HCT116 (cell line): ENCODE measurements at regions not wholly inside any gene's neighbourhood (a gene's known extent, or its start where the extent isn't known, plus 50 kb on each side); places are given as distances from the start of the nearest gene placed in this dataset.

ENCODE experiments used
- ATAC-seq: fragments of 200-7000 bp; cut with Tn5 transposase; 2 replicates; pipeline ENCODE4 v1.9.1; 2020; ENCODE audit warnings: mild to moderate bottlenecking, moderate library complexity
- BruUV-seq: library from RNA; stranded (reverse); fragments of 400-500 nt; replicated peaks from 2 replicates; lab custom pipeline; 2021; lab: Mats Ljungman, UMichigan
- CTCF ChIA-PET: fragments of 300-600 bp; sonication (Branson Sonifier 250); formaldehyde crosslinking; loops from one replicate; lab custom pipeline; 2021; ENCODE audit warnings: antibody characterized with exemption; lab: Charles Lee
- POLR2A ChIA-PET: fragments of 300-600, 350-600 bp; sonication (Branson Sonifier 250); formaldehyde crosslinking; loops from one replicate; lab custom pipeline; 2021; ENCODE audit warnings: antibody characterized with exemption; lab: Charles Lee
- RAD21 ChIA-PET, 2 experiments: fragments of 300-600 bp; sonication (Branson Sonifier 250); formaldehyde crosslinking; loops; one replicate each; lab custom pipeline; 2023; ENCODE audit warnings: low total read pairs in 2 of 2; ENCODE audit not compliant: uncharacterized antibody in 2 of 2, unreplicated experiment in 2 of 2, low non-redundant PET in 1 of 2; lab: Charles Lee
- DNase-seq: peaks from one replicate; pipeline ENCODE4 v3.0.0-alpha.2; 2010; ENCODE audit warnings: low read depth, low spot score
- H2AFZ ChIP-seq: fragments of 200-600 bp; shearing (Covaris generic), sonication (generic); 2 replicates; pipeline ENCODE4 v1.6.1; 2017; ENCODE audit warnings: low read depth, mixed run types, mixed read lengths, antibody characterized with exemption, low read length; ENCODE audit not compliant: poor library complexity, severe bottlenecking
- H3K27ac ChIP-seq: 2 replicates; pipeline ENCODE4 v1.5.1; 2012; ENCODE audit warnings: low read depth, low read length
- H3K27me3 ChIP-seq: fragments of 200-600 bp; sonication (generic); 2 replicates; pipeline ENCODE4 v1.6.1; 2016; ENCODE audit warnings: mixed run types, low read length, mixed read lengths; ENCODE audit not compliant: insufficient read depth
- H3K36me3 ChIP-seq, 2 experiments: fragments of 200-500 bp in 1 of 2; fragments of 200-600 bp in 1 of 2; sonication (Bioruptor generic) in 1 of 2; sonication (generic) in 1 of 2; 2 replicates each; pipeline versions ENCODE4 v1.5.1 to v1.6.1; 2014 to 2016; ENCODE audit warnings: low read length in 2 of 2, inconsistent platforms in 1 of 2, mixed read lengths in 1 of 2, mixed run types in 1 of 2; ENCODE audit not compliant: insufficient read depth in 2 of 2, control insufficient read depth in 1 of 2
- H3K4me1 ChIP-seq, 2 experiments: fragments of 200-600 bp in 1 of 2; sonication (generic) in 1 of 2; 2 replicates each; pipeline versions ENCODE4 v1.5.1 to v1.6.1; 2012 to 2017; ENCODE audit warnings: low read length in 2 of 2, inconsistent platforms in 1 of 2, mild to moderate bottlenecking in 1 of 2, mixed read lengths in 1 of 2, mixed run types in 1 of 2, moderate library complexity in 1 of 2; ENCODE audit not compliant: insufficient read depth in 2 of 2, control insufficient read depth in 1 of 2
- H3K4me2 ChIP-seq: fragments of 200-600 bp; sonication (generic); 2 replicates; pipeline ENCODE4 v1.6.1; 2017; ENCODE audit warnings: mixed run types, low read length, mixed read lengths
- H3K4me3 ChIP-seq, 2 experiments: fragments of 200-600 bp in 1 of 2; sonication (generic) in 1 of 2; replicated peaks in 1 of 2; 2 replicates each; pipeline ENCODE4 v1.5.1; 2011 to 2016; ENCODE audit warnings: low read length in 2 of 2, control low read depth in 1 of 2, low read depth in 1 of 2, mild to moderate bottlenecking in 1 of 2, mixed read lengths in 1 of 2, mixed run types in 1 of 2
- H3K79me2 ChIP-seq: fragments of 200-600 bp; sonication (generic); 2 replicates; pipeline ENCODE4 v1.6.1; 2017; ENCODE audit warnings: mild to moderate bottlenecking, mixed run types, low read length, moderate library complexity, mixed read lengths; ENCODE audit not compliant: insufficient read depth
- H3K9ac ChIP-seq: fragments of 200-600 bp; sonication (generic); 2 replicates; pipeline ENCODE4 v1.6.1; 2016; ENCODE audit warnings: low read length, mixed read lengths
- H3K9me2 ChIP-seq: fragments of 200-600 bp; sonication (generic), shearing (Covaris generic); 2 replicates; pipeline ENCODE4 v1.6.1; 2017; ENCODE audit warnings: mixed run types, mild to moderate bottlenecking, moderate library complexity; ENCODE audit not compliant: insufficient read depth
- H3K9me3 ChIP-seq, 2 experiments: fragments of 200-500 bp in 1 of 2; fragments of 200-600 bp in 1 of 2; sonication (Bioruptor generic) in 1 of 2; sonication (generic) in 1 of 2; 2 replicates each; pipeline ENCODE4 v1.6.1; 2014 to 2017; ENCODE audit warnings: low read length in 2 of 2, mixed read lengths in 2 of 2, inconsistent platforms in 1 of 2, low read depth in 1 of 2, mild to moderate bottlenecking in 1 of 2, mixed run types in 1 of 2, moderate library complexity in 1 of 2; ENCODE audit not compliant: control insufficient read depth in 1 of 2, insufficient read depth in 1 of 2
- H4K20me1 ChIP-seq: fragments of 200-600 bp; sonication (generic), shearing (Covaris generic); 2 replicates; pipeline ENCODE4 v1.6.1; 2017; ENCODE audit warnings: mixed run types, mild to moderate bottlenecking, moderate library complexity; ENCODE audit not compliant: insufficient read depth
- CEBPB ChIP-seq: IDR thresholded peaks from 2 replicates; pipeline ENCODE4 v1.6.1; 2012; ENCODE audit warnings: low read depth
- EZH2phosphoT487 ChIP-seq: fragments of 200-600 bp; IDR thresholded peaks from 2 replicates; pipeline ENCODE4 v1.6.1; 2018; ENCODE audit warnings: antibody characterized with exemption, borderline replicate concordance
- FOSL1 ChIP-seq: IDR thresholded peaks from 2 replicates; pipeline ENCODE4 v1.6.1; 2012; ENCODE audit warnings: low read depth
- POLR2A ChIP-seq: IDR thresholded peaks from 2 replicates; pipeline ENCODE4 v1.7.0; 2011; ENCODE audit warnings: borderline replicate concordance; ENCODE audit not compliant: insufficient read depth, insufficient read length; ENCODE audit errors: extremely low read depth
- SP1 ChIP-seq: IDR thresholded peaks from 2 replicates; pipeline ENCODE4 v1.6.1; 2012; ENCODE audit warnings: low read depth
- SRF ChIP-seq: IDR thresholded peaks from 2 replicates; pipeline ENCODE4 v1.6.1; 2012; ENCODE audit warnings: low read depth
- YY1 ChIP-seq: IDR thresholded peaks from 2 replicates; pipeline ENCODE4 v1.6.1; 2011; ENCODE audit warnings: low read length, low read depth, moderate library complexity, mild to moderate bottlenecking; ENCODE audit not compliant: insufficient replicate concordance; ENCODE audit errors: extremely low read depth
- ZFX ChIP-seq: fragments of 450-650 bp; IDR thresholded peaks from 2 replicates; pipeline ENCODE4 v1.6.1; 2017
- ZNF274 ChIP-seq: fragments of 200-500 bp; sonication (Bioruptor generic); IDR thresholded peaks from 2 replicates; pipeline ENCODE4 v1.6.1; 2014; ENCODE audit warnings: mild to moderate bottlenecking, low read depth, low read length, inconsistent platforms
- intact Hi-C: fragments of 100-400 bp; cut with micrococcal nuclease; formaldehyde crosslinking; loops from 2 replicates; pipeline ENCODE4 v1.10.0; 2022
- TF ChIP-seq, protein P1 (sequence below), 3 experiments: fragments of 200-600 bp in 1 of 3; sonication (generic) in 1 of 3; IDR thresholded peaks in 2 of 3; conservative IDR thresholded peaks in 1 of 3; 2 replicates each; pipeline ENCODE4 v1.5.1; 2012 to 2017; ENCODE audit warnings: low read depth in 2 of 3, low read length in 2 of 3, antibody characterized with exemption in 1 of 3, borderline replicate concordance in 1 of 3, control low read depth in 1 of 3, mild to moderate bottlenecking in 1 of 3, mixed read lengths in 1 of 3, mixed run types in 1 of 3, moderate library complexity in 1 of 3; ENCODE audit not compliant: insufficient read depth in 1 of 3
- TF ChIP-seq, protein P2 (sequence below): IDR thresholded peaks from 2 replicates; pipeline ENCODE4 v1.6.1; 2012
- TF ChIP-seq, protein P3 (sequence below): IDR thresholded peaks from 2 replicates; pipeline ENCODE4 v1.6.1; 2012; ENCODE audit warnings: low read depth
- TF ChIP-seq, protein P4 (sequence below): IDR thresholded peaks from 2 replicates; pipeline ENCODE4 v1.6.1; 2012

DNA sequence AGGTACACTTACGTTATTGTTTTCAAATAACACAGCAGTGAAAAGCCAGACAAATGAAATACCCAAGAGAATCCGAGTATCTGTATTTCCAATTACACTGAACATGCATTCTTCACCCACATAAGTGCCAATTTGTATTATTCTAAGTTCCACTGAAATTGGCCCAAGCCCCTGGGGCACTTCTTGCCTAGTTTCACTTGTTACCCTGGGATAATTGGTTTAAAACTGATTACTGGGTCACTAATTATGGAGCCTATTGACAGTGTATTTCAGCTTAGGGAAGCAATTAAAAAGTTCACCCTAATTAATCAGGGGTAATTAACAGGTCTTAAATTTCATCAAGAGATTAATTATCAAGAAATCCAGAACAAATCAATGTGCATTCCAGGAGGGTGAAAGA, 60.5 kb upstream of the HS3ST2 start (continued):
- TF ChIP-seq EZH2phosphoT487: no peak
- TF ChIP-seq SRF: no peak
- no peak for TF ChIP-seq ZNF274
- TF ChIP-seq YY1: no peak
- TF ChIP-seq, protein P1, sequence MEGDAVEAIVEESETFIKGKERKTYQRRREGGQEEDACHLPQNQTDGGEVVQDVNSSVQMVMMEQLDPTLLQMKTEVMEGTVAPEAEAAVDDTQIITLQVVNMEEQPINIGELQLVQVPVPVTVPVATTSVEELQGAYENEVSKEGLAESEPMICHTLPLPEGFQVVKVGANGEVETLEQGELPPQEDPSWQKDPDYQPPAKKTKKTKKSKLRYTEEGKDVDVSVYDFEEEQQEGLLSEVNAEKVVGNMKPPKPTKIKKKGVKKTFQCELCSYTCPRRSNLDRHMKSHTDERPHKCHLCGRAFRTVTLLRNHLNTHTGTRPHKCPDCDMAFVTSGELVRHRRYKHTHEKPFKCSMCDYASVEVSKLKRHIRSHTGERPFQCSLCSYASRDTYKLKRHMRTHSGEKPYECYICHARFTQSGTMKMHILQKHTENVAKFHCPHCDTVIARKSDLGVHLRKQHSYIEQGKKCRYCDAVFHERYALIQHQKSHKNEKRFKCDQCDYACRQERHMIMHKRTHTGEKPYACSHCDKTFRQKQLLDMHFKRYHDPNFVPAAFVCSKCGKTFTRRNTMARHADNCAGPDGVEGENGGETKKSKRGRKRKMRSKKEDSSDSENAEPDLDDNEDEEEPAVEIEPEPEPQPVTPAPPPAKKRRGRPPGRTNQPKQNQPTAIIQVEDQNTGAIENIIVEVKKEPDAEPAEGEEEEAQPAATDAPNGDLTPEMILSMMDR (IDR thresholded peaks at IDR 0.05 in 2 of 3, conservative IDR thresholded peaks at IDR 0.05 in 1 of 3; ENCODE audit: borderline replicate concordance in 1 of 3, insufficient read depth in 1 of 3, low read depth in 2 of 3, low read length in 2 of 3): no peak
- TF ChIP-seq POLR2A: no peak
- TF ChIP-seq, all 23 proteins: peak for 0

DNA sequence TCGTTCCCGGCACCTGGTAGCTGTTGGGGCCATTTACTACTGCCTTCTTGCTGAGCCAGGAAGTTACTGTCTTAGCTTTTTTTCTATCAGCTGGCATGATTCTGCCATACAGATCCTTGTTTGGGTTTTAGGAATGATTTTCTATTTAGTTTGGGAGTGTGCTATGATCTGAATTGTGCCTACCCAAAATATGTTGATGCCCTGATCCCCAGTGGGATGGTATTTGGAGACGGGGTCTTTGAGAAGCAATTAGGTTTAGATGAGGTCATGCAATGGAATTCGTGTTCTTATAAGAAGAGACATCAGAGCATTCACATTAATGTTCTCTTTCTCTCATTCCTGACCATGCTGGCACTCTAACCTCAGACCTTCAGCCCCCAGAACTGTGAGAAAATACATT, 59.4 kb upstream of the HS3ST2 start:
- no TSS peak for BruUV-seq
- ATAC-seq (no peak), DNase-seq (no peak)
- Histone ChIP-seq H3K9ac (no peak overlapping the region), H3K4me2 (no peak overlapping the region), H3K79me2 (no peaks in the 10 kb centered on the region), H2AFZ (no peak overlapping the region), H3K27me3 (peaks cover 31% of the 10 kb centered on the region), H3K36me3 (no peaks in the 10 kb centered on the region), H3K4me3 (no peak overlapping the region), H3K9me3 (no peaks in the 10 kb centered on the region), H3K27ac (no peak overlapping the region), H3K4me1 (no peaks in the 10 kb centered on the region), H3K9me2 (no peaks in the 10 kb centered on the region), H4K20me1 (no peaks in the 10 kb centered on the region)
- CTCF ChIA-PET: no interaction called here
- POLR2A ChIA-PET: no interaction called here
- intact Hi-C loops: no loop called here
- RAD21 ChIA-PET: no interaction called here
- TF ChIP-seq SP1 (no peak), ZFX (no peak), FOSL1 (no peak), CEBPB (no peak)
- TF ChIP-seq, protein P2, sequence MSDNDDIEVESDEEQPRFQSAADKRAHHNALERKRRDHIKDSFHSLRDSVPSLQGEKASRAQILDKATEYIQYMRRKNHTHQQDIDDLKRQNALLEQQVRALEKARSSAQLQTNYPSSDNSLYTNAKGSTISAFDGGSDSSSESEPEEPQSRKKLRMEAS: no peak
- TF ChIP-seq, protein P3, sequence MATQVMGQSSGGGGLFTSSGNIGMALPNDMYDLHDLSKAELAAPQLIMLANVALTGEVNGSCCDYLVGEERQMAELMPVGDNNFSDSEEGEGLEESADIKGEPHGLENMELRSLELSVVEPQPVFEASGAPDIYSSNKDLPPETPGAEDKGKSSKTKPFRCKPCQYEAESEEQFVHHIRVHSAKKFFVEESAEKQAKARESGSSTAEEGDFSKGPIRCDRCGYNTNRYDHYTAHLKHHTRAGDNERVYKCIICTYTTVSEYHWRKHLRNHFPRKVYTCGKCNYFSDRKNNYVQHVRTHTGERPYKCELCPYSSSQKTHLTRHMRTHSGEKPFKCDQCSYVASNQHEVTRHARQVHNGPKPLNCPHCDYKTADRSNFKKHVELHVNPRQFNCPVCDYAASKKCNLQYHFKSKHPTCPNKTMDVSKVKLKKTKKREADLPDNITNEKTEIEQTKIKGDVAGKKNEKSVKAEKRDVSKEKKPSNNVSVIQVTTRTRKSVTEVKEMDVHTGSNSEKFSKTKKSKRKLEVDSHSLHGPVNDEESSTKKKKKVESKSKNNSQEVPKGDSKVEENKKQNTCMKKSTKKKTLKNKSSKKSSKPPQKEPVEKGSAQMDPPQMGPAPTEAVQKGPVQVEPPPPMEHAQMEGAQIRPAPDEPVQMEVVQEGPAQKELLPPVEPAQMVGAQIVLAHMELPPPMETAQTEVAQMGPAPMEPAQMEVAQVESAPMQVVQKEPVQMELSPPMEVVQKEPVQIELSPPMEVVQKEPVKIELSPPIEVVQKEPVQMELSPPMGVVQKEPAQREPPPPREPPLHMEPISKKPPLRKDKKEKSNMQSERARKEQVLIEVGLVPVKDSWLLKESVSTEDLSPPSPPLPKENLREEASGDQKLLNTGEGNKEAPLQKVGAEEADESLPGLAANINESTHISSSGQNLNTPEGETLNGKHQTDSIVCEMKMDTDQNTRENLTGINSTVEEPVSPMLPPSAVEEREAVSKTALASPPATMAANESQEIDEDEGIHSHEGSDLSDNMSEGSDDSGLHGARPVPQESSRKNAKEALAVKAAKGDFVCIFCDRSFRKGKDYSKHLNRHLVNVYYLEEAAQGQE: no peak
- TF ChIP-seq, protein P4, sequence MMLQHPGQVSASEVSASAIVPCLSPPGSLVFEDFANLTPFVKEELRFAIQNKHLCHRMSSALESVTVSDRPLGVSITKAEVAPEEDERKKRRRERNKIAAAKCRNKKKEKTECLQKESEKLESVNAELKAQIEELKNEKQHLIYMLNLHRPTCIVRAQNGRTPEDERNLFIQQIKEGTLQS: no peak
